HCT116 (cell line): ENCODE measurements at regions not wholly inside any gene's neighbourhood (a gene's known extent, or its start where the extent isn't known, plus 50 kb on each side); places are given as distances from the start of the nearest gene placed in this dataset.

Experiments used
- ATAC-seq: fragments of 200-7000 bp; cut with Tn5 transposase; 2 replicates; pipeline ENCODE4 v1.9.1; 2020; ENCODE audit warnings: mild to moderate bottlenecking, moderate library complexity
- BruUV-seq: library from RNA; stranded (reverse); fragments of 400-500 nt; replicated peaks from 2 replicates; lab custom pipeline; 2021; lab: Mats Ljungman, UMichigan
- CTCF ChIA-PET: fragments of 300-600 bp; sonication (Branson Sonifier 250); formaldehyde crosslinking; loops from one replicate; lab custom pipeline; 2021; ENCODE audit warnings: antibody characterized with exemption; lab: Charles Lee
- POLR2A ChIA-PET: fragments of 300-600, 350-600 bp; sonication (Branson Sonifier 250); formaldehyde crosslinking; loops from one replicate; lab custom pipeline; 2021; ENCODE audit warnings: antibody characterized with exemption; lab: Charles Lee
- RAD21 ChIA-PET, 2 experiments: fragments of 300-600 bp; sonication (Branson Sonifier 250); formaldehyde crosslinking; loops; one replicate each; lab custom pipeline; 2023; ENCODE audit warnings: low total read pairs in 2 of 2; ENCODE audit not compliant: uncharacterized antibody in 2 of 2, unreplicated experiment in 2 of 2, low non-redundant PET in 1 of 2; lab: Charles Lee
- DNase-seq: peaks from one replicate; pipeline ENCODE4 v3.0.0-alpha.2; 2010; ENCODE audit warnings: low read depth, low spot score
- H2AFZ ChIP-seq: fragments of 200-600 bp; shearing (Covaris generic), sonication (generic); 2 replicates; pipeline ENCODE4 v1.6.1; 2017; ENCODE audit warnings: low read depth, mixed run types, mixed read lengths, antibody characterized with exemption, low read length; ENCODE audit not compliant: poor library complexity, severe bottlenecking
- H3K27ac ChIP-seq: 2 replicates; pipeline ENCODE4 v1.5.1; 2012; ENCODE audit warnings: low read depth, low read length
- H3K27me3 ChIP-seq: fragments of 200-600 bp; sonication (generic); 2 replicates; pipeline ENCODE4 v1.6.1; 2016; ENCODE audit warnings: mixed run types, low read length, mixed read lengths; ENCODE audit not compliant: insufficient read depth
- H3K36me3 ChIP-seq, 2 experiments: fragments of 200-500 bp in 1 of 2; fragments of 200-600 bp in 1 of 2; sonication (Bioruptor generic) in 1 of 2; sonication (generic) in 1 of 2; 2 replicates each; pipeline versions ENCODE4 v1.5.1 to v1.6.1; 2014 to 2016; ENCODE audit warnings: low read length in 2 of 2, inconsistent platforms in 1 of 2, mixed read lengths in 1 of 2, mixed run types in 1 of 2; ENCODE audit not compliant: insufficient read depth in 2 of 2, control insufficient read depth in 1 of 2
- H3K4me1 ChIP-seq, 2 experiments: fragments of 200-600 bp in 1 of 2; sonication (generic) in 1 of 2; 2 replicates each; pipeline versions ENCODE4 v1.5.1 to v1.6.1; 2012 to 2017; ENCODE audit warnings: low read length in 2 of 2, inconsistent platforms in 1 of 2, mild to moderate bottlenecking in 1 of 2, mixed read lengths in 1 of 2, mixed run types in 1 of 2, moderate library complexity in 1 of 2; ENCODE audit not compliant: insufficient read depth in 2 of 2, control insufficient read depth in 1 of 2
- H3K4me2 ChIP-seq: fragments of 200-600 bp; sonication (generic); 2 replicates; pipeline ENCODE4 v1.6.1; 2017; ENCODE audit warnings: mixed run types, low read length, mixed read lengths
- H3K4me3 ChIP-seq, 2 experiments: fragments of 200-600 bp in 1 of 2; sonication (generic) in 1 of 2; replicated peaks in 1 of 2; 2 replicates each; pipeline ENCODE4 v1.5.1; 2011 to 2016; ENCODE audit warnings: low read length in 2 of 2, control low read depth in 1 of 2, low read depth in 1 of 2, mild to moderate bottlenecking in 1 of 2, mixed read lengths in 1 of 2, mixed run types in 1 of 2
- H3K79me2 ChIP-seq: fragments of 200-600 bp; sonication (generic); 2 replicates; pipeline ENCODE4 v1.6.1; 2017; ENCODE audit warnings: mild to moderate bottlenecking, mixed run types, low read length, moderate library complexity, mixed read lengths; ENCODE audit not compliant: insufficient read depth
- H3K9ac ChIP-seq: fragments of 200-600 bp; sonication (generic); 2 replicates; pipeline ENCODE4 v1.6.1; 2016; ENCODE audit warnings: low read length, mixed read lengths
- H3K9me2 ChIP-seq: fragments of 200-600 bp; sonication (generic), shearing (Covaris generic); 2 replicates; pipeline ENCODE4 v1.6.1; 2017; ENCODE audit warnings: mixed run types, mild to moderate bottlenecking, moderate library complexity; ENCODE audit not compliant: insufficient read depth
- H3K9me3 ChIP-seq, 2 experiments: fragments of 200-500 bp in 1 of 2; fragments of 200-600 bp in 1 of 2; sonication (Bioruptor generic) in 1 of 2; sonication (generic) in 1 of 2; 2 replicates each; pipeline ENCODE4 v1.6.1; 2014 to 2017; ENCODE audit warnings: low read length in 2 of 2, mixed read lengths in 2 of 2, inconsistent platforms in 1 of 2, low read depth in 1 of 2, mild to moderate bottlenecking in 1 of 2, mixed run types in 1 of 2, moderate library complexity in 1 of 2; ENCODE audit not compliant: control insufficient read depth in 1 of 2, insufficient read depth in 1 of 2
- H4K20me1 ChIP-seq: fragments of 200-600 bp; sonication (generic), shearing (Covaris generic); 2 replicates; pipeline ENCODE4 v1.6.1; 2017; ENCODE audit warnings: mixed run types, mild to moderate bottlenecking, moderate library complexity; ENCODE audit not compliant: insufficient read depth
- ATF3 ChIP-seq: IDR thresholded peaks from 2 replicates; pipeline ENCODE4 v1.6.1; 2012
- CBX3 ChIP-seq: IDR thresholded peaks from 2 replicates; pipeline ENCODE4 v1.6.1; 2012; ENCODE audit warnings: low read depth
- CEBPB ChIP-seq: IDR thresholded peaks from 2 replicates; pipeline ENCODE4 v1.6.1; 2012; ENCODE audit warnings: low read depth
- EGR1 ChIP-seq: IDR thresholded peaks from 2 replicates; pipeline ENCODE4 v1.6.1; 2012; ENCODE audit warnings: low read depth
- ELF1 ChIP-seq: IDR thresholded peaks from 2 replicates; pipeline ENCODE4 v1.6.1; 2012; ENCODE audit warnings: low read depth, borderline replicate concordance
- EZH2 ChIP-seq: fragments of 200-600 bp; sonication (generic); IDR thresholded peaks from 2 replicates; pipeline ENCODE4 v1.6.1; 2017; ENCODE audit warnings: antibody characterized with exemption, mixed run types
- EZH2phosphoT487 ChIP-seq: fragments of 200-600 bp; IDR thresholded peaks from 2 replicates; pipeline ENCODE4 v1.6.1; 2018; ENCODE audit warnings: antibody characterized with exemption, borderline replicate concordance
- FOSL1 ChIP-seq: IDR thresholded peaks from 2 replicates; pipeline ENCODE4 v1.6.1; 2012; ENCODE audit warnings: low read depth
- POLR2A ChIP-seq: IDR thresholded peaks from 2 replicates; pipeline ENCODE4 v1.7.0; 2011; ENCODE audit warnings: borderline replicate concordance; ENCODE audit not compliant: insufficient read depth, insufficient read length; ENCODE audit errors: extremely low read depth
- POLR2AphosphoS5 ChIP-seq: IDR thresholded peaks from 2 replicates; pipeline ENCODE4 v1.6.1; 2011; ENCODE audit warnings: mild to moderate bottlenecking, low read depth, low read length, moderate library complexity
- RAD21 ChIP-seq: IDR thresholded peaks from 2 replicates; pipeline ENCODE4 v1.6.1; 2012; ENCODE audit warnings: low read depth, mild to moderate bottlenecking
- SIN3A ChIP-seq: IDR thresholded peaks from 2 replicates; pipeline ENCODE4 v1.6.1; 2012; ENCODE audit warnings: low read depth
- YY1 ChIP-seq: IDR thresholded peaks from 2 replicates; pipeline ENCODE4 v1.6.1; 2011; ENCODE audit warnings: low read length, low read depth, moderate library complexity, mild to moderate bottlenecking; ENCODE audit not compliant: insufficient replicate concordance; ENCODE audit errors: extremely low read depth
- ZFX ChIP-seq: fragments of 450-650 bp; IDR thresholded peaks from 2 replicates; pipeline ENCODE4 v1.6.1; 2017
- ZNF274 ChIP-seq: fragments of 200-500 bp; sonication (Bioruptor generic); IDR thresholded peaks from 2 replicates; pipeline ENCODE4 v1.6.1; 2014; ENCODE audit warnings: mild to moderate bottlenecking, low read depth, low read length, inconsistent platforms
- intact Hi-C: fragments of 100-400 bp; cut with micrococcal nuclease; formaldehyde crosslinking; loops from 2 replicates; pipeline ENCODE4 v1.10.0; 2022
- TF ChIP-seq, protein P1 (sequence below): IDR thresholded peaks from 2 replicates; pipeline ENCODE4 v1.6.1; 2012; ENCODE audit warnings: low read depth
- TF ChIP-seq, protein P2 (sequence below), 3 experiments: fragments of 200-600 bp in 1 of 3; sonication (generic) in 1 of 3; IDR thresholded peaks in 2 of 3; conservative IDR thresholded peaks in 1 of 3; 2 replicates each; pipeline ENCODE4 v1.5.1; 2012 to 2017; ENCODE audit warnings: low read depth in 2 of 3, low read length in 2 of 3, antibody characterized with exemption in 1 of 3, borderline replicate concordance in 1 of 3, control low read depth in 1 of 3, mild to moderate bottlenecking in 1 of 3, mixed read lengths in 1 of 3, mixed run types in 1 of 3, moderate library complexity in 1 of 3; ENCODE audit not compliant: insufficient read depth in 1 of 3
- TF ChIP-seq, protein P3 (sequence below): IDR thresholded peaks from 2 replicates; pipeline ENCODE4 v1.6.1; 2011; ENCODE audit warnings: mild to moderate bottlenecking, low read length, moderate library complexity; ENCODE audit not compliant: insufficient replicate concordance; ENCODE audit errors: extremely low read depth
- TF ChIP-seq, protein P4 (sequence below): IDR thresholded peaks from 2 replicates; pipeline ENCODE4 v1.6.1; 2012

GRCh38 chr1:88321706-88322105, 362.4 kb upstream of the PKN2 start:
- intact Hi-C loops, result no loop called here

More at GRCh38 chr1:88321706-88322105, 362.4 kb upstream of the PKN2 start:
- no peak for TF ChIP-seq EGR1
- no peak for TF ChIP-seq ELF1
- TF ChIP-seq, protein P1, sequence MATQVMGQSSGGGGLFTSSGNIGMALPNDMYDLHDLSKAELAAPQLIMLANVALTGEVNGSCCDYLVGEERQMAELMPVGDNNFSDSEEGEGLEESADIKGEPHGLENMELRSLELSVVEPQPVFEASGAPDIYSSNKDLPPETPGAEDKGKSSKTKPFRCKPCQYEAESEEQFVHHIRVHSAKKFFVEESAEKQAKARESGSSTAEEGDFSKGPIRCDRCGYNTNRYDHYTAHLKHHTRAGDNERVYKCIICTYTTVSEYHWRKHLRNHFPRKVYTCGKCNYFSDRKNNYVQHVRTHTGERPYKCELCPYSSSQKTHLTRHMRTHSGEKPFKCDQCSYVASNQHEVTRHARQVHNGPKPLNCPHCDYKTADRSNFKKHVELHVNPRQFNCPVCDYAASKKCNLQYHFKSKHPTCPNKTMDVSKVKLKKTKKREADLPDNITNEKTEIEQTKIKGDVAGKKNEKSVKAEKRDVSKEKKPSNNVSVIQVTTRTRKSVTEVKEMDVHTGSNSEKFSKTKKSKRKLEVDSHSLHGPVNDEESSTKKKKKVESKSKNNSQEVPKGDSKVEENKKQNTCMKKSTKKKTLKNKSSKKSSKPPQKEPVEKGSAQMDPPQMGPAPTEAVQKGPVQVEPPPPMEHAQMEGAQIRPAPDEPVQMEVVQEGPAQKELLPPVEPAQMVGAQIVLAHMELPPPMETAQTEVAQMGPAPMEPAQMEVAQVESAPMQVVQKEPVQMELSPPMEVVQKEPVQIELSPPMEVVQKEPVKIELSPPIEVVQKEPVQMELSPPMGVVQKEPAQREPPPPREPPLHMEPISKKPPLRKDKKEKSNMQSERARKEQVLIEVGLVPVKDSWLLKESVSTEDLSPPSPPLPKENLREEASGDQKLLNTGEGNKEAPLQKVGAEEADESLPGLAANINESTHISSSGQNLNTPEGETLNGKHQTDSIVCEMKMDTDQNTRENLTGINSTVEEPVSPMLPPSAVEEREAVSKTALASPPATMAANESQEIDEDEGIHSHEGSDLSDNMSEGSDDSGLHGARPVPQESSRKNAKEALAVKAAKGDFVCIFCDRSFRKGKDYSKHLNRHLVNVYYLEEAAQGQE, result no peak
- no peak for TF ChIP-seq RAD21
- no peak for TF ChIP-seq ZNF274
- TF ChIP-seq, protein P2, sequence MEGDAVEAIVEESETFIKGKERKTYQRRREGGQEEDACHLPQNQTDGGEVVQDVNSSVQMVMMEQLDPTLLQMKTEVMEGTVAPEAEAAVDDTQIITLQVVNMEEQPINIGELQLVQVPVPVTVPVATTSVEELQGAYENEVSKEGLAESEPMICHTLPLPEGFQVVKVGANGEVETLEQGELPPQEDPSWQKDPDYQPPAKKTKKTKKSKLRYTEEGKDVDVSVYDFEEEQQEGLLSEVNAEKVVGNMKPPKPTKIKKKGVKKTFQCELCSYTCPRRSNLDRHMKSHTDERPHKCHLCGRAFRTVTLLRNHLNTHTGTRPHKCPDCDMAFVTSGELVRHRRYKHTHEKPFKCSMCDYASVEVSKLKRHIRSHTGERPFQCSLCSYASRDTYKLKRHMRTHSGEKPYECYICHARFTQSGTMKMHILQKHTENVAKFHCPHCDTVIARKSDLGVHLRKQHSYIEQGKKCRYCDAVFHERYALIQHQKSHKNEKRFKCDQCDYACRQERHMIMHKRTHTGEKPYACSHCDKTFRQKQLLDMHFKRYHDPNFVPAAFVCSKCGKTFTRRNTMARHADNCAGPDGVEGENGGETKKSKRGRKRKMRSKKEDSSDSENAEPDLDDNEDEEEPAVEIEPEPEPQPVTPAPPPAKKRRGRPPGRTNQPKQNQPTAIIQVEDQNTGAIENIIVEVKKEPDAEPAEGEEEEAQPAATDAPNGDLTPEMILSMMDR (IDR thresholded peaks at IDR 0.05 in 2 of 3, conservative IDR thresholded peaks at IDR 0.05 in 1 of 3; ENCODE audit: borderline replicate concordance in 1 of 3, insufficient read depth in 1 of 3, low read depth in 2 of 3, low read length in 2 of 3), result no peak
- TF ChIP-seq FOSL1, result no peak
- TF ChIP-seq, protein P3, sequence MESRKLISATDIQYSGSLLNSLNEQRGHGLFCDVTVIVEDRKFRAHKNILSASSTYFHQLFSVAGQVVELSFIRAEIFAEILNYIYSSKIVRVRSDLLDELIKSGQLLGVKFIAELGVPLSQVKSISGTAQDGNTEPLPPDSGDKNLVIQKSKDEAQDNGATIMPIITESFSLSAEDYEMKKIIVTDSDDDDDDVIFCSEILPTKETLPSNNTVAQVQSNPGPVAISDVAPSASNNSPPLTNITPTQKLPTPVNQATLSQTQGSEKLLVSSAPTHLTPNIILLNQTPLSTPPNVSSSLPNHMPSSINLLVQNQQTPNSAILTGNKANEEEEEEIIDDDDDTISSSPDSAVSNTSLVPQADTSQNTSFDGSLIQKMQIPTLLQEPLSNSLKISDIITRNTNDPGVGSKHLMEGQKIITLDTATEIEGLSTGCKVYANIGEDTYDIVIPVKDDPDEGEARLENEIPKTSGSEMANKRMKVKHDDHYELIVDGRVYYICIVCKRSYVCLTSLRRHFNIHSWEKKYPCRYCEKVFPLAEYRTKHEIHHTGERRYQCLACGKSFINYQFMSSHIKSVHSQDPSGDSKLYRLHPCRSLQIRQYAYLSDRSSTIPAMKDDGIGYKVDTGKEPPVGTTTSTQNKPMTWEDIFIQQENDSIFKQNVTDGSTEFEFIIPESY, result no peak
- no peak for TF ChIP-seq POLR2A
- no peak for TF ChIP-seq YY1
- TF ChIP-seq, protein P4, sequence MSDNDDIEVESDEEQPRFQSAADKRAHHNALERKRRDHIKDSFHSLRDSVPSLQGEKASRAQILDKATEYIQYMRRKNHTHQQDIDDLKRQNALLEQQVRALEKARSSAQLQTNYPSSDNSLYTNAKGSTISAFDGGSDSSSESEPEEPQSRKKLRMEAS, result no peak
- TF ChIP-seq POLR2AphosphoS5, result no peak
- TF ChIP-seq ZFX, result no peak
- no peak for TF ChIP-seq CEBPB
- no peak for TF ChIP-seq CBX3
- TF ChIP-seq EZH2phosphoT487, result no peak
- no peak for TF ChIP-seq EZH2
- no peak for TF ChIP-seq SIN3A
- no peak for TF ChIP-seq ATF3
- no peaks in the 10 kb centered on the region for H3K27me3 ChIP-seq
- H3K4me1 ChIP-seq, result no peaks in the 10 kb centered on the region
- CTCF ChIA-PET, result no interaction called here
- H3K4me3 ChIP-seq, result no peak overlapping the region
- RAD21 ChIA-PET, result interaction anchor here in 1 of 2 experiments (0.6 kb wide), 1 partner anchor 28 kb away, joined by 4 read pairs; no protein-coding TSS in a partner anchor
- no peak overlapping the region for H3K27ac ChIP-seq
- POLR2A ChIA-PET, result no interaction called here
- ATAC-seq, result no peak
- no peaks in the 10 kb centered on the region for H3K36me3 ChIP-seq
- no peak for DNase-seq
- no peak overlapping the region for H3K4me2 ChIP-seq
- H2AFZ ChIP-seq, result no peak overlapping the region
- no peaks in the 10 kb centered on the region for H3K79me2 ChIP-seq
- BruUV-seq, result no TSS peak
- no peak overlapping the region for H3K9ac ChIP-seq
- H3K9me3 ChIP-seq, result no peaks in the 10 kb centered on the region
- no peaks in the 10 kb centered on the region for H3K9me2 ChIP-seq
- no peaks in the 10 kb centered on the region for H4K20me1 ChIP-seq
